Fibroblast of peridontal ligament (primary cell): ENCODE measurements at regions not wholly inside any gene's neighbourhood (a gene's known extent, or its start where the extent isn't known, plus 50 kb on each side); places are given as distances from the start of the nearest gene placed in this dataset.

Source experiments
- DNase-seq: peaks from one replicate; pipeline ENCODE4 v3.0.0-alpha.2; 2010; ENCODE audit errors: extremely low read depth

GRCh38 chr2:146040051-146040450 is 1520.1 kb upstream of the ZEB2 start:
- no peak for DNase-seq

GRCh38 chr2:146038014-146038413 is 1518.1 kb upstream of the ZEB2 start:
- no peak for DNase-seq

GRCh38 chr2:146037334-146037870 is 1517.5 kb upstream of the ZEB2 start:
- no peak for DNase-seq

GRCh38 chr2:146031158-146031557 is 1511.2 kb upstream of the ZEB2 start:
- DNase-seq, result peak; percentile 46

DNA sequence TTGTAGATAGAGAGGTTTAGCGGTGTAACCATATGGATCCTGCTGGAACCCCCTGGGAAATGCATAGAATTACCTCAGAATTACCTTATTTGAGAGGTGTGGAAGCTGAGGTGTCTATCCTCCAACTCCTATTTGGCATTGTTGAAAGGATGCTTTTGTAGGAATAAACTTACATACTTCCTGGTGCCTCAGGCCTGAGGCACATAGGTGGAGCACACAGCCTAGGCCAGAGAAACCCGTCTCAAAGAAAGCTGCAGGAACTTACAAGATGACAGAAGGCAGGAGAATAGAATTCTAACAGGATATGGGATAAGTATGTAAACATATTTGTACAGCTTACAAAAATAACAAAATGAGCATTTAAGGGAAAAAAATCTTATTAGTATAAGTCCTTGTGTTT is 1507.2 kb upstream of the ZEB2 start:
- DNase-seq, result no peak

GRCh38 chr2:146025519-146025918 is 1505.6 kb upstream of the ZEB2 start:
- no peak for DNase-seq

GRCh38 chr2:146024212-146024743 is 1504.4 kb upstream of the ZEB2 start:
- no peak for DNase-seq

- DNase-seq, result peak; percentile 62
These were observed 1484.5 kb upstream of the ZEB2 start for GRCh38 chr2:146004462-146004861.

GRCh38 chr2:146003337-146003736 is 1483.4 kb upstream of the ZEB2 start:
- DNase-seq, result no peak

GRCh38 chr2:145994910-145995309 is 1475.0 kb upstream of the ZEB2 start:
- no peak for DNase-seq

GRCh38 chr2:145992572-145992971 is 1472.7 kb upstream of the ZEB2 start:
- no peak for DNase-seq

GRCh38 chr2:145987793-145988192 is 1467.9 kb upstream of the ZEB2 start:
- no peak for DNase-seq

DNA sequence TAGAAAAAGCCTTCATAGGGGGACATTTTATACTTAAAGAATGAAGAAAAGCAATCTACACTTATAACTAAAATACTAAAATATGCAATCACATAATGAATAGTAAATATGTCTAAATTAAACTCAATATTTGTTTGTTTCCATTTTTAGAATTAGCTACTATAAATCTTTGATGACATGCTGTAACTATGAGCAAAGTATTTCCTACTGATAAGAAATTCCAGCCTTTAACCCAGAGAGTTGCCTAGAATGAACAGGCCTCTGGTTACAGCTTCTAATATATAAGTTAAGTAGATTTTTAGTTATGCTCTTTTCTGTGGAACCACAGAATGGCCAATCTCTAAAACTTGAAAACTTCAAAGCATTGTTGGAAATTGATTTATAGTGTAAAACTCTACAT is 1465.6 kb upstream of the ZEB2 start:
- no peak for DNase-seq

DNA sequence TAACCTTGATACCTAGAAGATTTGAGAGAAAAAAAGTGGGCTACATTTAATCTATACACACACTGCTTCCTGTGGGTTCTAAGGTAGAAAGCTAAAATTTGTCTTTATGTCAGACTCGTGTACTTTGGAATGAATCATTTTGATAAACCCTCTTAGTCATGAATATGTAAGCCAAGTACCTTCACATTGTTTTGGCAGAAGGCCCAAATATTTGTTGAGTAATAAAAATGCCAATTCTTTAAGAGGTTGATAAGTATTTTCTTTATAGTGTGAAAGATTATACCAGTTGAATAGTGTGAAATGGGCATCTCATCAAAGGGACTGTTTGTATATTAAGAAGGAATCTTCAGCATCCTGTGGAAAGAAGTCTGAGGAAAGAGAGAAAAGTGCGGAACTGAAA is 1464.7 kb upstream of the ZEB2 start:
- peak; percentile 18 for DNase-seq

DNA sequence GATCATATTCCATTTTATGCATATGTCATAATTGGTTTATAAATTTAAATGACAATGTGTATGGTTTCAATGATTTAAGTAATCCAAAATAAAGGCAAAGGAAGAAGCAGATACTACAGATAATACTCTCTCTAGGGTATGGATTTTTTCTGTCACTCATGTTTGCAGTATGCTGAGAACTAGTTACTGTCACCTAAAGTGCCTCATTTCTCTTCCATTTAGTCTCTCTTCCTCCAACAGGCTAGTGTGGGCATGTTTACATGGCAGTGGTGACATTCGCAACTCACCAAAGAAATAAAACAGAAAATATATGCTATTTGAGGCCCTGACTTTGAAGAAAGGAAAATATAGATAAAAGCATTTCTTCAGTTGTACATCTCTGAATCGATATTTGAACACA is 1460.4 kb upstream of the ZEB2 start:
- DNase-seq, result no peak

DNA sequence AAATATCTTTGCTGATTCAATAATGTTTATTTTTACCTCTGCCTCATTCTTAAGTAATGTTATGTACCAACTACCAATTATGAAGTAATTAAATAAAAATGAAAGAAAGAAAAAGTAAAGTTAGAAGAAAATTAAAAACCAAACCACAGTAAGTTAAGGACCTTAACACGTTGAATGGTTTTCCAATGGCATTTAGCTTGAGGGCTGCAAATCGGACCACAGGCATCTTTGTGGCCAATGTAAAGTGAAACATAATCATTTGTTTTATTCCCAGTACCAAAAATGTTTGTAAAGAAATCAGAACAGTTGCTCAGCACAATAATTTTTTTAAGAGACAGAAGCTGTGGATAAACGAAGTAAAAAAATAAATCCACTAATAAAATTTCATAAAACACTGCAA is 1455.5 kb upstream of the ZEB2 start:
- peak; percentile 71 for DNase-seq

GRCh38 chr2:145961846-145962245 is 1441.9 kb upstream of the ZEB2 start:
- DNase-seq, result peak; percentile 58

GRCh38 chr2:145960479-145961163 is 1440.7 kb upstream of the ZEB2 start:
- no peak for DNase-seq

- peak; percentile 29 for DNase-seq
These were observed 1438.7 kb upstream of the ZEB2 start for GRCh38 chr2:145958611-145959010.

DNA sequence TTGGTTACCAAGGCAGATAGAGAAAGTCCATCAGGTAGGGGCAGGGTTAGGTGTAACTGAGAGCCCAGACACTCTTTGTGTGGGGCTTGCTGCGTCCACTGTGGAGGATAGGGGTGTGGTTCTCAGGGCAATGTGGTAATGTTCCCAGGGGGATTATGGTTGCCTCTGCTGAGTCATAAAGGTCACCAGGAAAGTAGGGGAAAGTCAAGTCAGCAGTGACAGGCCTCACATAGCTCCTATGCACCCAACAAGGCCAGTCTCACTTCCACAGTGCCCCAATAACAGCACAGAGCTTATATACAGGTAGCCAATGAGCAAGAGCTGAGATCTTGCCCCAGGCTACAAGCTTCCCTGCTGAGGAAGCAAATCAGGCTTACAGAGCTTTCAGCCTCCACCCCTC is 1438.0 kb upstream of the ZEB2 start:
- DNase-seq, result peak; percentile 46

DNA sequence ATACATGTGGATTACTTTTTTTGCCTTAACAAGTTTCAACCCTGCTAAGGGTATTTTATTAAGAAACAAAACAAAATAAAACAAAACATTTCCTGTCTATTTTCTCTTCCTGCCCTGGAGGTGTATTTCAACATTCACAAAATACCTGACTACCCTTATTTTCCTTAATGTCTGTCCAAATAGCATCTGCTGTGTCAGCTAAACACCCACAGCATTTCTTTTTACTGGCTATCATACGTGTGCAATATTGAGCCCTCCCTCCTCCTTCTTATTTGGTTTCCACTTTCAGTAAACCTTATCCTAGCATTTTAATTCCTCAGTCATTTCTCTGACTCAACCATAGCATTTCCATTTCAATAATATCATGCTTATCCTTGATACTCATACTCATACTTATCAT is 1420.0 kb upstream of the ZEB2 start:
- no peak for DNase-seq

DNA sequence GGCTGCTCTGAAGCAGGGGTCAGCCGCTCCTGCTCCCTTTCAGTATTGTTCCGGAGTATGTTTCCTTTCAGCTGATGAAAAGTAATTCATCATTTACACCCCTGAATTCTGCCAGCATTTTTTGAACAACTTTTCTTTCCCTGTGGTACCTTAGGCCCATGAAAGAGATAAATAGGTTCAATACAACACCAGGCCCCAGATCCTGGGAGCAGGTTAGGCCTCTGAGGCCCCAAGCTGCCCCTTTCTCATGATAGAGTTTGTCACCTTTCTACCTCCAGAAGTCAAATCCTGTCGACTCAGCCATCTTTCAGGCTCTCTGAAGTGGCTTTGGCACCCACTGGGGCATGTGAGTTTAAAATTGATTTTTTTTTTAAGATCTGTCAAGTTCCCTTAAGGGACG is 1415.1 kb upstream of the ZEB2 start:
- DNase-seq, result no peak

GRCh38 chr2:145931781-145932395 is 1412.0 kb upstream of the ZEB2 start:
- DNase-seq, result no peak
